ENCODE measurements at regions not wholly inside any gene's neighbourhood (a gene's known extent, or its start where the extent isn't known, plus 50 kb on each side); places are given as distances from the start of the nearest gene placed in this dataset.
"Not testable (repeated sequence)": the region's sequence is repeated elsewhere in the genome, so short reads cannot be mapped to it uniquely, and the experiment has no call there.

GRCh38 chr4:117014236-117014635, 71.1 kb downstream of the TRAM1L1 start:
- no peak for DNase-seq (ENCODE audit: low read depth)

GRCh38 chr4:117010671-117011070, 74.7 kb downstream of the TRAM1L1 start:
- no peak for DNase-seq (ENCODE audit: low read depth)

- DNase-seq (ENCODE audit: low read depth) = no peak
These were observed 84.3 kb downstream of the TRAM1L1 start for GRCh38 chr4:117001077-117001476.

- no peak for DNase-seq (ENCODE audit: low read depth)
These were observed 102.7 kb downstream of the TRAM1L1 start for GRCh38 chr4:116982656-116983055.

GRCh38 chr4:116980436-116980835, 104.9 kb downstream of the TRAM1L1 start:
- not testable (repeated sequence) for DNase-seq (ENCODE audit: low read depth)

- no peak for DNase-seq (ENCODE audit: low read depth)
These were observed 126.3 kb downstream of the TRAM1L1 start for GRCh38 chr4:116959045-116959444.

- DNase-seq (ENCODE audit: low read depth) = no peak
These were observed 131.4 kb downstream of the TRAM1L1 start for GRCh38 chr4:116953947-116954346.

- DNase-seq (ENCODE audit: low read depth) = no peak
These were observed 132.7 kb downstream of the TRAM1L1 start for GRCh38 chr4:116952530-116953136.

- DNase-seq (ENCODE audit: low read depth) = no peak
These were observed 135.5 kb downstream of the TRAM1L1 start for GRCh38 chr4:116949856-116950255.

GRCh38 chr4:116942315-116942714, 143.1 kb downstream of the TRAM1L1 start:
- DNase-seq (ENCODE audit: low read depth) = no peak

GRCh38 chr4:116930329-116930728, 155.0 kb downstream of the TRAM1L1 start:
- DNase-seq (ENCODE audit: low read depth) = no peak

- DNase-seq (ENCODE audit: low read depth) = no peak
These were observed 158.6 kb downstream of the TRAM1L1 start for GRCh38 chr4:116926631-116927295.

- DNase-seq (ENCODE audit: low read depth) = no peak
These were observed 159.4 kb downstream of the TRAM1L1 start for GRCh38 chr4:116925900-116926457.

GRCh38 chr4:116923389-116923788, 162.0 kb downstream of the TRAM1L1 start:
- DNase-seq (ENCODE audit: low read depth) = no peak

GRCh38 chr4:116913451-116913850, 171.9 kb downstream of the TRAM1L1 start:
- no peak for DNase-seq (ENCODE audit: low read depth)

- DNase-seq (ENCODE audit: low read depth) = no peak
These were observed 178.6 kb downstream of the TRAM1L1 start for GRCh38 chr4:116906758-116907157.

- DNase-seq (ENCODE audit: low read depth) = no peak
These were observed 185.8 kb downstream of the TRAM1L1 start for GRCh38 chr4:116899561-116899960.

- DNase-seq (ENCODE audit: low read depth) = no peak
These were observed 199.8 kb downstream of the TRAM1L1 start for GRCh38 chr4:116885579-116885978.

GRCh38 chr4:116882503-116882902, 202.9 kb downstream of the TRAM1L1 start:
- DNase-seq (ENCODE audit: low read depth) = no peak

GRCh38 chr4:116881077-116881476, 204.3 kb downstream of the TRAM1L1 start:
- no peak for DNase-seq (ENCODE audit: low read depth)

GRCh38 chr4:116880625-116881024, 204.8 kb downstream of the TRAM1L1 start:
- DNase-seq (ENCODE audit: low read depth) = no peak

GRCh38 chr4:116878280-116878679, 207.1 kb downstream of the TRAM1L1 start:
- no peak for DNase-seq (ENCODE audit: low read depth)

GRCh38 chr4:116877069-116877468, 208.3 kb downstream of the TRAM1L1 start:
- DNase-seq (ENCODE audit: low read depth) = no peak

- no peak for DNase-seq (ENCODE audit: low read depth)
These were observed 212.4 kb downstream of the TRAM1L1 start for GRCh38 chr4:116872941-116873340.
